ENCODE measurements at regions not wholly inside any gene's neighbourhood (a gene's known extent, or its start where the extent isn't known, plus 50 kb on each side); places are given as distances from the start of the nearest gene placed in this dataset.

GRCh38 chr5:118371973-118372831, 616.1 kb downstream of the DTWD2 start:
- TF ChIP-seq CTCF (IDR thresholded peaks at IDR 0.05) = no peak
- TF ChIP-seq EZH2 (IDR thresholded peaks at IDR 0.05) = no peak

All from neural progenitor cell (in vitro differentiated cells).